22Rv1 (cell line): ENCODE measurements at regions not wholly inside any gene's neighbourhood (a gene's known extent, or its start where the extent isn't known, plus 50 kb on each side); places are given as distances from the start of the nearest gene placed in this dataset.

Experiments
- ZFX ChIP-seq: fragments of 450-650 bp; IDR thresholded peaks from 2 replicates; pipeline ENCODE4 v1.6.1; 2017; ENCODE audit warnings: antibody characterized with exemption, borderline replicate concordance
- TF ChIP-seq, protein P1 (sequence below): fragments of 450-650 bp; IDR thresholded peaks from 2 replicates; pipeline ENCODE4 v1.5.1; 2017; ENCODE audit warnings: mild to moderate bottlenecking

DNA sequence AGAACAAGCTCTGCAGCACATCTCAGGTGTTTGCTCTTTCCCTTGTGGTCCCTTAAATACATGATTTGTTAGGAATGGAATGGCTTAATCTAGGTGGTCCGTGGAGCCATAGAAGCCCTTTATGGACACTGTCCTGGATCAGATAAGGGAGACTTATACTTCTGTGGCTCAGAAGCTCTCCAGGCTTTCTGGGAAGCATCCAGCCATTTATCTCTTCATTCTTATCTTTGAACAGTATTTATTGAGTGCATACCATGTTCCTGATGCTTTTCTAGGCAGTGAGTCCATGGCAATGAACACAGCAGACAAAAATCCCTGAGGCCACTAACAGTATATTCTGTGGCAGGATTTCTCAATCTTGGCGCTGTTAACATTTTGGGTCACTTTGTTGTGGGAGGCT is 474.5 kb upstream of the EEF2KMT start:
- TF ChIP-seq, protein P1, sequence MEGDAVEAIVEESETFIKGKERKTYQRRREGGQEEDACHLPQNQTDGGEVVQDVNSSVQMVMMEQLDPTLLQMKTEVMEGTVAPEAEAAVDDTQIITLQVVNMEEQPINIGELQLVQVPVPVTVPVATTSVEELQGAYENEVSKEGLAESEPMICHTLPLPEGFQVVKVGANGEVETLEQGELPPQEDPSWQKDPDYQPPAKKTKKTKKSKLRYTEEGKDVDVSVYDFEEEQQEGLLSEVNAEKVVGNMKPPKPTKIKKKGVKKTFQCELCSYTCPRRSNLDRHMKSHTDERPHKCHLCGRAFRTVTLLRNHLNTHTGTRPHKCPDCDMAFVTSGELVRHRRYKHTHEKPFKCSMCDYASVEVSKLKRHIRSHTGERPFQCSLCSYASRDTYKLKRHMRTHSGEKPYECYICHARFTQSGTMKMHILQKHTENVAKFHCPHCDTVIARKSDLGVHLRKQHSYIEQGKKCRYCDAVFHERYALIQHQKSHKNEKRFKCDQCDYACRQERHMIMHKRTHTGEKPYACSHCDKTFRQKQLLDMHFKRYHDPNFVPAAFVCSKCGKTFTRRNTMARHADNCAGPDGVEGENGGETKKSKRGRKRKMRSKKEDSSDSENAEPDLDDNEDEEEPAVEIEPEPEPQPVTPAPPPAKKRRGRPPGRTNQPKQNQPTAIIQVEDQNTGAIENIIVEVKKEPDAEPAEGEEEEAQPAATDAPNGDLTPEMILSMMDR = no peak
- no peak for TF ChIP-seq ZFX
